H1 (cell line): ENCODE measurements at regions not wholly inside any gene's neighbourhood (a gene's known extent, or its start where the extent isn't known, plus 50 kb on each side); places are given as distances from the start of the nearest gene placed in this dataset.

Experiments used
- ATF3 ChIP-seq: IDR thresholded peaks from 2 replicates; pipeline ENCODE4 v1.6.1; 2011; ENCODE audit warnings: low read depth, mild to moderate bottlenecking, low read length; ENCODE audit not compliant: insufficient read depth
- CBX8 ChIP-seq: fragments of 300-800, 300-1000 bp; sonication (generic); IDR thresholded peaks from 2 replicates; pipeline ENCODE4 v1.7.1; 2016; ENCODE audit warnings: low read depth, low read length, borderline replicate concordance
- CTCF ChIP-seq, 3 experiments: IDR thresholded peaks; 1 replicate in 2 of 3; 2 replicates in 1 of 3; pipeline versions ENCODE4 v1.5.1 to v1.6.1; 2011; ENCODE audit warnings: low read length in 3 of 3, mild to moderate bottlenecking in 3 of 3, inconsistent platforms in 2 of 3, low read depth in 1 of 3, moderate library complexity in 1 of 3; ENCODE audit not compliant: insufficient read depth in 1 of 3; ENCODE audit errors: control extremely low read depth in 1 of 3
- GTF2F1 ChIP-seq: IDR thresholded peaks from 2 replicates; pipeline ENCODE4 v1.6.1; 2012; ENCODE audit warnings: low read depth, low read length, improper control_type of control experiment, borderline replicate concordance
- HDAC6 ChIP-seq: IDR thresholded peaks from one replicate; pipeline ENCODE4 v1.7.1; 2012; ENCODE audit warnings: low read depth, mild to moderate bottlenecking, inconsistent platforms, low read length, moderate library complexity
- POLR2A ChIP-seq, 2 experiments: IDR thresholded peaks; 1 replicate in 1 of 2; 2 replicates in 1 of 2; pipeline ENCODE4 v1.6.1; 2011; ENCODE audit warnings: low read depth in 2 of 2, low read length in 2 of 2, mild to moderate bottlenecking in 2 of 2; ENCODE audit errors: control extremely low read depth in 1 of 2
- POLR2AphosphoS5 ChIP-seq: IDR thresholded peaks from 2 replicates; pipeline ENCODE4 v1.6.1; 2011; ENCODE audit warnings: low read depth, low read length

GRCh38 chr1:221626041-221626440, 115.8 kb downstream of the DUSP10 start:
- TF ChIP-seq CBX8 (no peak), ATF3 (no peak), GTF2F1 (no peak), CTCF (IDR thresholded peaks at IDR 0.05; ENCODE audit: control extremely low read depth in 1 of 3, insufficient read depth in 1 of 3, low read depth in 1 of 3, low read length in 3 of 3) (no peak), POLR2A (IDR thresholded peaks at IDR 0.05; ENCODE audit: control extremely low read depth in 1 of 2, low read depth in 2 of 2, low read length in 2 of 2) (no peak), POLR2AphosphoS5 (no peak), HDAC6 (no peak)
